ENCODE measurements at regions not wholly inside any gene's neighbourhood (a gene's known extent, or its start where the extent isn't known, plus 50 kb on each side); places are given as distances from the start of the nearest gene placed in this dataset.

GRCh38 chr2:146666340-146666739 lies 1178.5 kb upstream of the ACVR2A start:
- no peak for TF ChIP-seq CTCF (IDR thresholded peaks at IDR 0.05)
- TF ChIP-seq POLR2A (IDR thresholded peaks at IDR 0.05): no peak
